GM12878 (cell line): ENCODE measurements at regions not wholly inside any gene's neighbourhood (a gene's known extent, or its start where the extent isn't known, plus 50 kb on each side); places are given as distances from the start of the nearest gene placed in this dataset.

Experiments used
- ATAC-seq: fragments of 200-7000 bp; cut with Tn5 transposase; 3 replicates; pipeline ENCODE4 v1.9.1; 2020; ENCODE audit warnings: mild to moderate bottlenecking, moderate library complexity
- BruUV-seq: library from RNA; stranded (reverse); fragments of 400-500 nt; replicated peaks from 2 replicates; lab custom pipeline; 2021; lab: Mats Ljungman, UMichigan
- CTCF ChIA-PET: fragments of 300-600 bp; sonication (Branson Sonifier 250); formaldehyde crosslinking; extraction: SDS; loops from one replicate; lab custom pipeline; 2021; ENCODE audit warnings: inconsistent platforms; lab: Yijun Ruan, JAX
- POLR2A ChIA-PET: fragments of 350-600 bp; formaldehyde crosslinking; extraction: SDS; loops from one replicate; lab custom pipeline; 2021; ENCODE audit warnings: inconsistent platforms; lab: Charles Lee
- RAD21 ChIA-PET: fragments of 300-600 bp; sonication (Branson Sonifier 250); formaldehyde crosslinking; loops from one replicate; lab custom pipeline; 2023; ENCODE audit warnings: antibody characterized with exemption; ENCODE audit not compliant: unreplicated experiment; lab: Charles Lee
- SMC1A ChIA-PET: fragments of 300-600 bp; sonication (Branson Sonifier 250); formaldehyde crosslinking; loops from one replicate; lab custom pipeline; 2023; ENCODE audit not compliant: unreplicated experiment, uncharacterized antibody; lab: Charles Lee
- DNase-seq: peaks from one replicate; pipeline ENCODE4 v3.0.0-alpha.2; 2011; ENCODE audit warnings: low read depth, low spot score
- FAIRE-seq: peaks from 3 replicates; lab custom pipeline; 2011; peaks lifted over from hg19 to GRCh38; lab: Jason Lieb, UNC
- H2AFZ ChIP-seq: 2 replicates; pipeline ENCODE4 v1.6.0; 2011; ENCODE audit warnings: low read depth, low read length, control low read depth; ENCODE audit not compliant: control insufficient read depth
- H3K27ac ChIP-seq: 2 replicates; pipeline ENCODE4 v1.5.1; 2011; ENCODE audit warnings: control low read depth; ENCODE audit not compliant: control insufficient read depth, insufficient read depth
- H3K27me3 ChIP-seq, 2 experiments: replicated peaks in 1 of 2; 2 replicates each; pipeline versions ENCODE4 v1.6.0 to v1.6.1; 2011; ENCODE audit warnings: low read length in 1 of 2; ENCODE audit not compliant: control insufficient read depth in 2 of 2, insufficient read depth in 2 of 2
- H3K36me3 ChIP-seq, 2 experiments: 2 replicates each; pipeline ENCODE4 v1.5.1; 2011; ENCODE audit warnings: low read length in 1 of 2; ENCODE audit not compliant: control insufficient read depth in 2 of 2, insufficient read depth in 2 of 2
- H3K4me1 ChIP-seq: 2 replicates; pipeline ENCODE4 v1.6.1; 2011; ENCODE audit warnings: mild to moderate bottlenecking, low read length, moderate library complexity, mixed read lengths; ENCODE audit not compliant: control insufficient read depth, insufficient read depth
- H3K4me2 ChIP-seq: 2 replicates; pipeline ENCODE4 v1.6.0; 2011; ENCODE audit warnings: control low read depth; ENCODE audit not compliant: control insufficient read depth, insufficient read depth
- H3K4me3 ChIP-seq: fragments of 200-600 bp; sonication (generic); 2 replicates; pipeline ENCODE4 v1.5.1; 2016
- H3K79me2 ChIP-seq: 2 replicates; pipeline ENCODE4 v1.6.0; 2011; ENCODE audit warnings: low read length; ENCODE audit not compliant: control insufficient read depth, insufficient read depth
- H3K9ac ChIP-seq: 2 replicates; pipeline ENCODE4 v1.8.0; 2011; ENCODE audit warnings: low read length, control low read depth, mixed read lengths; ENCODE audit not compliant: control insufficient read depth, insufficient read depth
- H3K9me3 ChIP-seq: replicated peaks from 3 replicates; pipeline ENCODE4 v1.5.1; 2011; ENCODE audit warnings: mild to moderate bottlenecking, low read length; ENCODE audit not compliant: control insufficient read depth, insufficient read depth
- H4K20me1 ChIP-seq: 2 replicates; pipeline ENCODE4 v1.6.0; 2011; ENCODE audit not compliant: control insufficient read depth, insufficient read depth
- E2F4 ChIP-seq: IDR thresholded peaks from 2 replicates; pipeline ENCODE4 v1.6.1; 2012; ENCODE audit warnings: low read depth, low read length, improper control_type of control experiment
- LARP7 ChIP-seq: fragments of 450-650 bp; IDR thresholded peaks from 2 replicates; pipeline ENCODE4 v1.6.1; 2017; ENCODE audit warnings: mild to moderate bottlenecking
- NFXL1 ChIP-seq: fragments of 450-650 bp; IDR thresholded peaks from 2 replicates; pipeline ENCODE4 v1.6.1; 2017; ENCODE audit warnings: antibody characterized with exemption, mild to moderate bottlenecking, borderline replicate concordance
- NFYA ChIP-seq: IDR thresholded peaks from 2 replicates; pipeline ENCODE4 v1.6.1; 2011; ENCODE audit warnings: low read depth, mild to moderate bottlenecking, low read length, improper control_type of control experiment, borderline replicate concordance
- RUNX3 ChIP-seq: IDR thresholded peaks from 2 replicates; pipeline ENCODE4 v1.6.1; 2012; ENCODE audit warnings: low read length, inconsistent platforms
- STAT3 ChIP-seq: IDR thresholded peaks from 2 replicates; pipeline ENCODE4 v1.6.1; 2011; ENCODE audit warnings: low read depth, low read length, improper control_type of control experiment
- YY1 ChIP-seq: IDR thresholded peaks from 2 replicates; pipeline ENCODE4 v1.6.1; 2011; ENCODE audit warnings: low read depth, mild to moderate bottlenecking, low read length
- ZNF207 ChIP-seq: fragments of 450-650 bp; IDR thresholded peaks from 2 replicates; pipeline ENCODE4 v1.6.1; 2014; ENCODE audit warnings: antibody characterized with exemption, mild to moderate bottlenecking, borderline replicate concordance
- WGBS: methylation state at CpG from one replicate; pipeline ENCODE4 v1.1.6; 2016; ENCODE audit warnings: low lambda C conversion rate; ENCODE audit not compliant: insufficient replicate concordance, insufficient coverage; ENCODE audit errors: missing lambda C conversion rate; 5-methylcytosine and 5-hydroxymethylcytosine counted together
- in situ Hi-C: fragments of 300-500 bp; cut with MboI; formaldehyde crosslinking; loops from 9 replicates; pipeline ENCODE4 v1.14.3; 2018; ENCODE audit warnings: mixed read lengths
- intact Hi-C: fragments of 100-400 bp; cut with micrococcal nuclease; formaldehyde crosslinking; loops from one replicate; pipeline ENCODE4 v1.14.2; 2022; ENCODE audit not compliant: unreplicated experiment

- BruUV-seq = no TSS peak
- no peak for FAIRE-seq
- no peak for DNase-seq
- Histone ChIP-seq H3K4me2 (no peak overlapping the region), H2AFZ (peak overlapping the region; percentile 47), H3K79me2 (no peaks in the 10 kb centered on the region), H3K27ac (no peak overlapping the region), H3K9me3 (no peaks in the 10 kb centered on the region; the same call in 2 of the 3 replicates), H3K27me3 (no peaks in the 10 kb centered on the region), H3K4me1 (no peaks in the 10 kb centered on the region), H3K4me3 (no peak overlapping the region), H3K36me3 (no peaks in the 10 kb centered on the region), H3K9ac (no peak overlapping the region)
- no peak; the same call in 2 of the 3 replicates for ATAC-seq
- intact Hi-C loops (no loop called here), in situ Hi-C loops (no loop called here)
- RAD21 ChIA-PET = interaction anchor here (0.8 to 1.3 kb wide), 3 partner anchors 17 to 43 kb away, joined by 3 to 4 read pairs (median 3); no protein-coding TSS in a partner anchor
- CTCF ChIA-PET = interaction anchor here (0.8 to 3.9 kb wide), 6 partner anchors 11 to 89 kb away, joined by 3 to 18 read pairs (median 9); no protein-coding TSS in a partner anchor
- 98% methylated on average over 2 of the region's 2 CpGs for WGBS
- SMC1A ChIA-PET = interaction anchor here (1.3 to 2.1 kb wide), 6 partner anchors 13 to 259 kb away, joined by 3 to 12 read pairs (median 6); no protein-coding TSS in a partner anchor
- POLR2A ChIA-PET = no interaction called here
- TF ChIP-seq E2F4 (no peak), ZNF207 (no peak), NFXL1 (no peak), LARP7 (no peak), YY1 (peak; percentile 41; the same call in 1 of the 2 replicates), STAT3 (no peak), RUNX3 (no peak), NFYA (no peak)
- TF ChIP-seq, all 136 proteins: peak for 1
- no peaks in the 10 kb centered on the region for H4K20me1 ChIP-seq
Observed at GRCh38 chr6:137957471-137957870, 90.4 kb downstream of the TNFAIP3 start.
